ENCODE measurements at regions not wholly inside any gene's neighbourhood (a gene's known extent, or its start where the extent isn't known, plus 50 kb on each side); places are given as distances from the start of the nearest gene placed in this dataset.
A peak's percentile ranks its signal among the peaks of the same experiment; 100 is the strongest.

GRCh38 chr3:166307756-166308350 lies 470.6 kb upstream of the BCHE start:
- Mint-ChIP-seq H3K9me3 (no peaks in the 10 kb centered on the region), H3K27me3 (ENCODE audit: low read depth) (no peaks in the 10 kb centered on the region), H3K36me3 (ENCODE audit: insufficient read depth in 2 of 2) (no peaks in the 10 kb centered on the region), H3K4me3 (no peak overlapping the region), H3K4me1 (ENCODE audit: low read depth) (no peaks in the 10 kb centered on the region), H3K27ac (no peak overlapping the region)
- no peak for DNase-seq
- ATAC-seq (replicated peaks in 1 of 2) = no peak

DNA sequence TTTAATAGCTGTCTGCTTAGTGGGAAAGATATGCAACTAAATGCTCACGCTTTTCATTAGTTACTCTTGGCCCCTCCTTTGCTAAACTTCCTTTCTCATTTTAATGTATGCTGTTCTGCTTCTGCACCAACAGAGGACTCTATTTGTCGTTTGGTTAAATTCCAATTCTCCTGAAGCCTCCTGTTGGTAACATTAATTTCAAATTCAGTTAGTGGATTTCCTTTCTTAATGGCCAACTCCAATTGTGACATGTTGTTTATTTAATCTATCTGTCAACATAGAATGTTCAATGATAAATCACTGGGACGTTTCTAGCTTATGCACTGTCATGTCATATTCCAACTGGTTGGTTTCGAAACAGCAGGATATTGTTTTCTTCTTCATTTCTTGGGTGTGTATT lies 467.4 kb upstream of the BCHE start:
- H3K4me3 Mint-ChIP-seq = no peak overlapping the region
- H3K9me3 Mint-ChIP-seq = peaks cover 5% of the 10 kb centered on the region in 2 donors
- DNase-seq (no peak), ATAC-seq (replicated peaks in 1 of 2) (no peak)
- H3K27me3 Mint-ChIP-seq (ENCODE audit: low read depth) = no peaks in the 10 kb centered on the region
- no peaks in the 10 kb centered on the region for H3K36me3 Mint-ChIP-seq (ENCODE audit: insufficient read depth in 2 of 2)
- H3K27ac Mint-ChIP-seq = no peak overlapping the region
- no peaks in the 10 kb centered on the region for H3K4me1 Mint-ChIP-seq (ENCODE audit: low read depth)

DNA sequence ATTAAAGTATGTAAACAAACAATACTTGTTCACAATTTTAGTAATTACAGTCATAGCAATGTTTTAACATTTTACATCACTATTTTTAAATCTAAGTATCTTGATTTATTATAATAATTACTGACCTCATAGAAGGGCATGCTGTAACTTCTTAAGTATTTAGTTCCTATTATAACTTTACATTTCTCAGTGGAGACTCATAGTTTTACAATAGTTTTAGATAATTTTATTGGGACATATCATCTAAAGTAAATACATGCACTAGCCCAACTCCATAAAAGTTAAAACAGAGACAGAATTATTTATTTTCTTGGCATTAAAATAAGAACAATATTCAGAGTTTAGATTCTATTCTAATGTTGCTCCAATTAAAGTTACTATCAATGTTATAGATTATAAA lies 466.5 kb upstream of the BCHE start:
- H3K27me3 Mint-ChIP-seq (ENCODE audit: low read depth) = no peaks in the 10 kb centered on the region
- no peaks in the 10 kb centered on the region for H3K36me3 Mint-ChIP-seq (ENCODE audit: insufficient read depth in 2 of 2)
- H3K27ac Mint-ChIP-seq = no peak overlapping the region
- no peak for DNase-seq
- no peaks in the 10 kb centered on the region for H3K4me1 Mint-ChIP-seq (ENCODE audit: low read depth)
- peaks cover 5% of the 10 kb centered on the region in 2 donors for H3K9me3 Mint-ChIP-seq
- H3K4me3 Mint-ChIP-seq = no peak overlapping the region
- no peak for ATAC-seq (replicated peaks in 1 of 2)

GRCh38 chr3:166302331-166302730 lies 465.1 kb upstream of the BCHE start:
- ATAC-seq (replicated peaks in 1 of 2) = no peak
- peaks cover 5% of the 10 kb centered on the region in 2 donors for H3K9me3 Mint-ChIP-seq
- H3K27ac Mint-ChIP-seq = no peak overlapping the region
- no peaks in the 10 kb centered on the region for H3K27me3 Mint-ChIP-seq (ENCODE audit: low read depth)
- H3K4me3 Mint-ChIP-seq = no peak overlapping the region
- H3K4me1 Mint-ChIP-seq (ENCODE audit: low read depth) = no peaks in the 10 kb centered on the region
- DNase-seq = no peak
- no peaks in the 10 kb centered on the region for H3K36me3 Mint-ChIP-seq (ENCODE audit: insufficient read depth in 2 of 2)

DNA sequence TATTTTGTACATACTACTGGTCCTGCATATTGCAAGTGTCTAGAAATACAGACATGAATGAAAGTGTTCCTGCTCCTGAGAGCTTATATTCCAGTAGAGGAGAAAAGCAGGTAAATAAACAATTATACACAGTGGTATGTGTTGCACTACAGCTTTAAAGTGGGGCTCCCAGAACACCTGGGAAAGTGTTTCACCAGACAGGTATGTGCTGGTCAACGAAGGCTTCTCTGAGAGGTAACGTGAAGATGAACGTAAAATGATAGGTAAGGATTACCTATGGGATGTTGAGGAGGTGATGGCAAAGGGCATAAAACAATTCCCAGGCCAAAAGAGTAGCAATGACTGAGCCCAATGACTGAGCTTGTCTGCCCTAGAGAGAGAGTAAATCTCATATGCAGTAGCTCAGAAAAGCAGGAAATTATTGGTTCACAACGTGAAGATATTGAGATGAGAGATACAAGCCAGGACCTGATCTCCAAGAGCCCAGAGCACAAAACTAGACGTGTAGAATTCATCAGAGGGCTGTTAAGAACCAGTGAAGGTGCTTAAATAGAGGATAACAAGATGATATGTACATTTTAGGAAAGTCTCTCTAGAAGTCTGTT lies 459.1 kb upstream of the BCHE start:
- H3K27ac Mint-ChIP-seq = no peak overlapping the region
- ATAC-seq (replicated peaks in 1 of 2) = no peak

GRCh38 chr3:166291186-166291955 lies 454.1 kb upstream of the BCHE start:
- DNase-seq = no peak
- Mint-ChIP-seq H3K27ac (no peak overlapping the region), H3K4me1 (ENCODE audit: low read depth) (no peaks in the 10 kb centered on the region), H3K9me3 (peaks cover 1 to 9% of the 10 kb centered on the region in 2 donors), H3K36me3 (ENCODE audit: insufficient read depth in 2 of 2) (no peaks in the 10 kb centered on the region), H3K4me3 (no peak overlapping the region), H3K27me3 (ENCODE audit: low read depth) (no peaks in the 10 kb centered on the region)
- ATAC-seq (replicated peaks in 1 of 2) = no peak

More for the DNA sequence above, 459.1 kb upstream of the BCHE start:
- H3K9me3 Mint-ChIP-seq = peaks cover 2 to 16% of the 10 kb centered on the region in 2 donors
- no peak overlapping the region for H3K4me3 Mint-ChIP-seq
- H3K36me3 Mint-ChIP-seq (ENCODE audit: insufficient read depth in 2 of 2) = no peaks in the 10 kb centered on the region
- no peaks in the 10 kb centered on the region for H3K4me1 Mint-ChIP-seq (ENCODE audit: low read depth)
- no peak for DNase-seq
- H3K27me3 Mint-ChIP-seq (ENCODE audit: low read depth) = no peaks in the 10 kb centered on the region

GRCh38 chr3:166285001-166285400 lies 447.8 kb upstream of the BCHE start:
- H3K9me3 Mint-ChIP-seq = peaks cover 0 to 4% of the 10 kb centered on the region in 2 donors
- no peak for DNase-seq

DNA sequence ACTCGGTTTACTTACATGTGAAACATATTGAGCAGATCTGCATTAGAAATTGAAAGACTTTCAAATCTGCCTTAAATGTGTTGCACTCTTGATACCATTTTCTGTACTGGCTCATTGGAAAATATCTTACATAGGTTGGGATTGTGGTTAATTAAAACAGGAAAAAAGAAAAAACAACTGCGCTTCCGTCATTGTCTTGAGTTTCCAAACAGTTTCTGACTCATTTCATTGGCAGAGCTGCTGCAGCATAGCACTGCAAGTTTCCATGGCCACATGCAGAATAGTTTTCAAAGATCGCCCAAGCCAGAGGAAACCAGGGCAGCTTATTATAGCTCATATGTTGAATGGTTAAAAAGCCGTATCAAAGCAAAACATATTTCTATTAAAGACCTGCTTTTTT lies 446.6 kb upstream of the BCHE start:
- no peak overlapping the region for H3K4me3 Mint-ChIP-seq
- no peaks in the 10 kb centered on the region for H3K4me1 Mint-ChIP-seq (ENCODE audit: low read depth)
- ATAC-seq (replicated peaks in 1 of 2) (no peak), DNase-seq (no peak)
- no peaks in the 10 kb centered on the region for H3K36me3 Mint-ChIP-seq (ENCODE audit: insufficient read depth in 2 of 2)
- H3K9me3 Mint-ChIP-seq = peaks cover 2 to 4% of the 10 kb centered on the region in 2 donors
- H3K27me3 Mint-ChIP-seq (ENCODE audit: low read depth) = no peaks in the 10 kb centered on the region
- no peak overlapping the region for H3K27ac Mint-ChIP-seq

More at GRCh38 chr3:166285001-166285400, 447.8 kb upstream of the BCHE start:
- H3K36me3 Mint-ChIP-seq (ENCODE audit: insufficient read depth in 2 of 2) = no peaks in the 10 kb centered on the region
- H3K4me3 Mint-ChIP-seq = no peak overlapping the region
- no peak overlapping the region for H3K27ac Mint-ChIP-seq
- no peaks in the 10 kb centered on the region for H3K27me3 Mint-ChIP-seq (ENCODE audit: low read depth)
- H3K4me1 Mint-ChIP-seq (ENCODE audit: low read depth) = no peaks in the 10 kb centered on the region
- no peak for ATAC-seq (replicated peaks in 1 of 2)

- H3K27me3 Mint-ChIP-seq (ENCODE audit: low read depth) = no peaks in the 10 kb centered on the region
- no peaks in the 10 kb centered on the region for H3K36me3 Mint-ChIP-seq (ENCODE audit: insufficient read depth in 2 of 2)
- no peak for ATAC-seq (replicated peaks in 1 of 2)
- peak overlapping the region; percentile 63 for H3K27ac Mint-ChIP-seq
- no peak for DNase-seq
- H3K4me3 Mint-ChIP-seq = no peak overlapping the region
- no peaks in the 10 kb centered on the region for H3K4me1 Mint-ChIP-seq (ENCODE audit: low read depth)
- H3K9me3 Mint-ChIP-seq = peaks cover 4 to 6% of the 10 kb centered on the region in 2 donors
Observed at GRCh38 chr3:166282931-166283330, 445.7 kb upstream of the BCHE start.

GRCh38 chr3:166279636-166280035 lies 442.4 kb upstream of the BCHE start:
- ATAC-seq (replicated peaks in 1 of 2) (no peak), DNase-seq (no peak)
- H3K4me1 Mint-ChIP-seq (ENCODE audit: low read depth) = no peaks in the 10 kb centered on the region
- peaks cover 4 to 6% of the 10 kb centered on the region in 2 donors for H3K9me3 Mint-ChIP-seq
- H3K27ac Mint-ChIP-seq = no peak overlapping the region
- H3K27me3 Mint-ChIP-seq (ENCODE audit: low read depth) = no peaks in the 10 kb centered on the region
- no peak overlapping the region for H3K4me3 Mint-ChIP-seq
- H3K36me3 Mint-ChIP-seq (ENCODE audit: insufficient read depth in 2 of 2) = no peaks in the 10 kb centered on the region

DNA sequence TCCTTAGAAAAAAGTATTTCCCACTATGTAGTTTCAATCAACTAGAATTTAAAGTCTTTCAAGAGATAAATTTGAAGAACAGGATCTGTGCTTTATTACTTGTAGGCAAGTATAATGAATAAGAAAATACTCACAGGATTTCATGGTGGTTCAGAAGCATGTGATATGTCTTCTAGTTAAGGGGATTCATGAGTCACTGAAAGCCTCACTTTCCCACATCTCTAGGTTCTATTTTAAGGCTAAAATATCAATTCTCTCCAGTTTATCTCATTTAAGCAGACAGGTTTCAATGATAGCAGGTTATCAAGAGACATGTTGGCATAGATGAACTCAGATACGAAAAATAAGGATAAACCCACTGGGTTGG lies 437.8 kb upstream of the BCHE start:
- no peak for DNase-seq
- ATAC-seq (replicated peaks in 1 of 2) = no peak
- H3K27ac Mint-ChIP-seq = no peak overlapping the region
- no peaks in the 10 kb centered on the region for H3K27me3 Mint-ChIP-seq (ENCODE audit: low read depth)
- H3K36me3 Mint-ChIP-seq (ENCODE audit: insufficient read depth in 2 of 2) = no peaks in the 10 kb centered on the region
- peaks cover 3 to 8% of the 10 kb centered on the region in 2 donors for H3K9me3 Mint-ChIP-seq
- H3K4me1 Mint-ChIP-seq (ENCODE audit: low read depth) = no peaks in the 10 kb centered on the region
- no peak overlapping the region for H3K4me3 Mint-ChIP-seq

DNA sequence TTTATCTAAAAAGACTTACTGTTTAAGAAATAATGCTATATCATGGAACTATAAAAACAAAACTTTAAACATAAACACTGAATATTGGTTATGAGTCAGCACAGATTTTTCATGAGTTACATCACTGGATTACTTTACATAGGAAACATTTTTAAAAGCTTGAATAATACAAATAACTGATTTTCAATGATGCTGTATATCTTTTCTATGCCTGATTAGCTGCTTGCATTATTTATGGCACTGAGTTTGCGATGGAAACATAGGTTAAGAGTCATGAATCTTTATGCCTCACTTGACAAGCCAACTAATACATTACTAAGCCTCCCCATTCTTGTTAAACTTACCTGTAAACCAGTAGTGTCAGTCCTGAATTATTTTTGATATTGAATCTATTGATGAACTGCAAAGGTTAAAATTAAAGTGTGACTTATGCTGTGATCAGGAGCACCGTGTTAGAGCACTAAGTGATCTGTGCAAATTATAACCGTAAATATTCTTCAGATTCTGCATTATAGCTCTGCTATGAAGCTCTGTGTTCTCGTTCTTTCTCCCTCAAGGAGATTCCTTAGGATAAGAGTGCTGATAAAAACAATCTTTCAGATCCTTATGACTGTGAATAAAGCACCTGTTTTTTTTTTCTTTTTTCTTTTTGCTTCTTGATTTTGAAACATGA lies 437.3 kb upstream of the BCHE start:
- Mint-ChIP-seq H3K9me3 (peaks cover 3 to 6% of the 10 kb centered on the region in 2 donors), H3K27ac (no peak overlapping the region), H3K4me1 (ENCODE audit: low read depth) (no peaks in the 10 kb centered on the region), H3K36me3 (ENCODE audit: insufficient read depth in 2 of 2) (no peaks in the 10 kb centered on the region), H3K4me3 (no peak overlapping the region), H3K27me3 (ENCODE audit: low read depth) (no peaks in the 10 kb centered on the region)
- DNase-seq = no peak
- no peak for ATAC-seq (replicated peaks in 1 of 2)

DNA sequence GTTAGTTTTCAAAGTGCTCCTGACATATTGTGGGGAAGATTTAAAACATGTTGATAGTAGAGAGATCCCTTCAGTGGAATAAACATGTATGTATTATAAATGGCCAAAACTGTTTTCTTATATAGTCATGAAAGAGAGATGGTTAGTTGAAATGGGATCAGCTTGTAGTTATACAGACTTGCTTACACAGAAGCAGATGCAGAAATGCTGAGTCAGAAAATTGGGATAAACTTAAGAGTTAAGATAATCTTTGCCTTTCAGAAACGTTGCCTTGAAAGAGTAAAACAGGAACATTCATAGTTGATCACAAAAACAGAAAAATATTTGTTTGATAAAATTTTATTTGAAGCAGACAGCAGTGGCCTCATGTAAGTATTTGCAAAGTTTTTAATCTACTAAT lies 433.2 kb upstream of the BCHE start:
- DNase-seq (no peak), ATAC-seq (replicated peaks in 1 of 2) (no peak)
- Mint-ChIP-seq H3K27ac (no peak overlapping the region), H3K9me3 (peaks cover 2 to 3% of the 10 kb centered on the region in 2 donors), H3K27me3 (ENCODE audit: low read depth) (no peaks in the 10 kb centered on the region), H3K4me1 (ENCODE audit: low read depth) (no peaks in the 10 kb centered on the region), H3K4me3 (no peak overlapping the region), H3K36me3 (ENCODE audit: insufficient read depth in 2 of 2) (no peaks in the 10 kb centered on the region)
